Fibroblast of the aortic adventitia (primary cell): ENCODE measurements at regions not wholly inside any gene's neighbourhood (a gene's known extent, or its start where the extent isn't known, plus 50 kb on each side); places are given as distances from the start of the nearest gene placed in this dataset.
A peak's percentile ranks its signal among the peaks of the same experiment; 100 is the strongest.
"Not testable (repeated sequence)": the region's sequence is repeated elsewhere in the genome, so short reads cannot be mapped to it uniquely, and the experiment has no call there.

Experiments used
- DNase-seq: peaks from one replicate; pipeline ENCODE4 v3.0.0-alpha.2; 2010; ENCODE audit warnings: low read depth
- H3K4me3 ChIP-seq: 2 replicates; pipeline ENCODE4 v1.5.1; 2011; ENCODE audit warnings: low read depth, mild to moderate bottlenecking, control low read depth, low read length, moderate library complexity
- TF ChIP-seq, protein P1 (sequence below): IDR thresholded peaks from 2 replicates; pipeline ENCODE4 v1.5.1; 2011; ENCODE audit warnings: mild to moderate bottlenecking, low read length, control low read depth, inconsistent platforms; ENCODE audit not compliant: insufficient read depth

DNA sequence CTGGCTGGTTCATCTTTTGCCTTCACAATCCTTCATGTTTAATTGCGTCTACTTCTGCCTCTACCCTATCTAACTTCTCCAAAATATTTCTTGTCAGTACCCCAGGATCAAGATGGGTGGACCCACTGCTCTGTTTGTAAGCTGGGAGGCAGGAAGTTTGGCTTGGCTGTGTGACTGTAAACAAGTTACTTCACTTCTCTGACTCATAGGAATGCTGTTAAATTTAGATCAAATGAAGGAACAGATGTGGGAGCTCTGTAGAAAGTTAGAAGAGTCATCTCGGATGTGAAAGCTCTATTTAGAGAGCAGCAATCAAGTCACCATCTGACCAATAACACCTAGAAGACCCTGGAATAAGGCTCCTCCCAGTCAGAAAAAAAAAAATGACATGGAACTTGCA is 55.2 kb upstream of the MRTFB start:
- DNase-seq = peak; percentile 73
- no peak overlapping the region for H3K4me3 ChIP-seq

DNA sequence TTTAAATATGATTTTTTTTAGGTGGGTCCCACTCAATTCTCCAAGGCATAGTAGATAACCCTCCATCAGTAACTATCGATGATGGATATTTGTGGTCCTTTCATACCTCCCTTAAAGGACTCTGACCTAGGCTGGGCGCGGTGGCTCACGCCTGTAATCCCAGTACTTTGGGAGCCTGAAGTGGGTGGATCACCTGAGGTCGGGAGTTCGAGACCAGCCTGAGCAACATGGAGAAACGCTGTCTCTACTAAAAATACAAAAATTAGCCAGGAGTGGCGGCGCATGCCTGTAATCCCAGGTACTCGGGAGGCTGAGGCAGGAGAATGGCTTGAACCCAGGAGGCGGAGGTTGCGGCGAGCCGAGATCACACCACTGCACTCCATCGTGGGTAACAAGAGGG is 54.8 kb upstream of the MRTFB start:
- DNase-seq, H3K4me3 ChIP-seq: not testable (repeated sequence)

More for the DNA sequence above, 55.2 kb upstream of the MRTFB start:
- TF ChIP-seq, protein P1, sequence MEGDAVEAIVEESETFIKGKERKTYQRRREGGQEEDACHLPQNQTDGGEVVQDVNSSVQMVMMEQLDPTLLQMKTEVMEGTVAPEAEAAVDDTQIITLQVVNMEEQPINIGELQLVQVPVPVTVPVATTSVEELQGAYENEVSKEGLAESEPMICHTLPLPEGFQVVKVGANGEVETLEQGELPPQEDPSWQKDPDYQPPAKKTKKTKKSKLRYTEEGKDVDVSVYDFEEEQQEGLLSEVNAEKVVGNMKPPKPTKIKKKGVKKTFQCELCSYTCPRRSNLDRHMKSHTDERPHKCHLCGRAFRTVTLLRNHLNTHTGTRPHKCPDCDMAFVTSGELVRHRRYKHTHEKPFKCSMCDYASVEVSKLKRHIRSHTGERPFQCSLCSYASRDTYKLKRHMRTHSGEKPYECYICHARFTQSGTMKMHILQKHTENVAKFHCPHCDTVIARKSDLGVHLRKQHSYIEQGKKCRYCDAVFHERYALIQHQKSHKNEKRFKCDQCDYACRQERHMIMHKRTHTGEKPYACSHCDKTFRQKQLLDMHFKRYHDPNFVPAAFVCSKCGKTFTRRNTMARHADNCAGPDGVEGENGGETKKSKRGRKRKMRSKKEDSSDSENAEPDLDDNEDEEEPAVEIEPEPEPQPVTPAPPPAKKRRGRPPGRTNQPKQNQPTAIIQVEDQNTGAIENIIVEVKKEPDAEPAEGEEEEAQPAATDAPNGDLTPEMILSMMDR = no peak

DNA sequence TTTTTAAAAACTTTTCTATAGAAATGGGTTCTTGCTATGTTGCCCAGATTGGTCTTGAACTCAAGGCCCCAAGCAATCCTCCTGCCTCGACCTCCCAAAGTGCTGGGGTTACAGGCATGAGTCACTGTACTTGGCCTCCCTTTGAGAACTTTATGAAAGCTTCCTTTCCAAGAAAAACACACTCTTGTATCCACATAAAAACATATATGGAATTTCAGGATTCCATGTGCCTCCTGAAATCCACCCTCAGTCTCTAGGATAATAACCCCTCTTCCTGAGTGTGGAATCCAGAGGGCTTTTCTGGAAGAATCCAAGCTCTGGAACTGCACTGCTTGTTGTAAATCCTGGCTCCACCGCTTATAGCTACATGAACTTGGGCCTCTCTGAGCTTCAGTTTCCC is 53.2 kb upstream of the MRTFB start:
- TF ChIP-seq, protein P1 = no peak

DNA sequence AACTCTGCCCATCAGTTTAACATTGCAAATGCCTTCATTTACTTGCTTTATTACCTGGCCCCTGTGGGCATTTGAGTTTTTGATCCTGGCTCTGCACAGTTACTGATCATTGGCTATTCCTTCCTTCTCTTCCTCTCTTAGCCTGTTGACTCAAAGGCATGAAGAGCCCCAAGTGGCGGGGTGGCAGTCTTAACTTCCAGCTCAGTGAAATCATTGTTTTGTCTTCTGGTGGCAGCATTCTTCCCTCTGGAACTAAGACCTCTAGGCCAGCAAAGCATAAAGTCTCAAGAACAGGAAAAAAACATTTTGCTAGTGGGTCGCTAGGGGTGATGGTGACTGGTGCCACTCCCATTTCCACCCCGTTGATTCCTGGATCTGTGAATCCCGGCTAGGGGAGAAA is 52.3 kb upstream of the MRTFB start:
- no peak for DNase-seq
- TF ChIP-seq, protein P1 = no peak

More for the DNA sequence above, 53.2 kb upstream of the MRTFB start:
- DNase-seq = no peak
- H3K4me3 ChIP-seq = no peak overlapping the region

DNA sequence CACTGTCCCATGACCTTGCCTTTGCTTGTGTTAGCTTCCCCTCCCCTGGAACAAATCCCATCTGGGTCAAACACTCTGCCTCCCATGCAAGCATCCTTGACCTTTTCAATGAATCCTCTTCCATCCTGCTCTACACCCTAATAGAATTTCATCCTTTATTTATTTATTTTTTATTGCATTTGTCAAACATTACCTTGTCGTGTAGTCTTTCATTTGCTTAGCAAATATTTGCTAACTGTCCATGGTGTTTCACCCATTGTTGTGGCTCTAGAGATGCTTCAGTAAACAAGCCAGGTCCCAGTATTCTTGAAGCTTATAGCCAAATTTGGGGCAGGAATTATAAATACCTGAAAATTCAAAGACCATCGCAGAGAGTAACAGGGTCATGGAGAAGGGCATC is 51.0 kb upstream of the MRTFB start:
- TF ChIP-seq, protein P1 = no peak
- H3K4me3 ChIP-seq = no peak overlapping the region
- no peak for DNase-seq

More for the DNA sequence above, 52.3 kb upstream of the MRTFB start:
- no peak overlapping the region for H3K4me3 ChIP-seq
